ENCODE measurements at regions not wholly inside any gene's neighbourhood (a gene's known extent, or its start where the extent isn't known, plus 50 kb on each side); places are given as distances from the start of the nearest gene placed in this dataset.

GRCh38 chr1:79773385-79773784 is 766.9 kb upstream of the ADGRL4 start:
- H3K36me3 ChIP-seq, result no peaks in the 10 kb centered on the region
- no peaks in the 10 kb centered on the region for H3K27me3 ChIP-seq
- ATAC-seq (no peak), DNase-seq (no peak)
- no peaks in the 10 kb centered on the region for H3K9me3 ChIP-seq
- H3K4me1 ChIP-seq, result no peaks in the 10 kb centered on the region
- WGBS, 2 donors, result 79 to 82% methylated on average over 2 of the region's 2 CpGs
- H3K27ac ChIP-seq, result no peak overlapping the region
- TF ChIP-seq CTCF (IDR thresholded peaks at IDR 0.05), result no peak
- intact Hi-C loops (cut with DNase I), result no loop called here
- H3K4me3 ChIP-seq, result no peak overlapping the region

GRCh38 chr1:79762461-79762860 is 755.9 kb upstream of the ADGRL4 start:
- peaks cover 0 to 3% (median 0%) of the 10 kb centered on the region in 9 donors for H3K36me3 ChIP-seq
- H3K4me3 ChIP-seq, result no peak overlapping the region
- no peak for DNase-seq
- ATAC-seq, result no peak
- H3K27ac ChIP-seq, result no peak overlapping the region
- peaks cover 0 to 16% (median 0%) of the 10 kb centered on the region in 11 donors for H3K9me3 ChIP-seq
- no peaks in the 10 kb centered on the region for H3K4me1 ChIP-seq
- intact Hi-C loops (cut with DNase I), result no loop called here
- TF ChIP-seq CTCF (IDR thresholded peaks at IDR 0.05), result no peak
- H3K27me3 ChIP-seq, result no peaks in the 10 kb centered on the region

- H3K27ac ChIP-seq, result no peak overlapping the region
- no peak for TF ChIP-seq CTCF (IDR thresholded peaks at IDR 0.05)
- ATAC-seq, result no peak
- peaks cover 0 to 3% (median 0%) of the 10 kb centered on the region in 9 donors for H3K36me3 ChIP-seq
- peaks cover 0 to 16% (median 0%) of the 10 kb centered on the region in 11 donors for H3K9me3 ChIP-seq
- 53 to 71% methylated on average over 1 of the region's 1 CpG for WGBS, 2 donors
- intact Hi-C loops (cut with DNase I), result loop anchor here in 1 of 10 donors (2.0 kb wide), 1 partner anchor 164 kb away; no protein-coding TSS in a partner anchor
- no peak for DNase-seq
- H3K4me3 ChIP-seq, result no peak overlapping the region
- H3K27me3 ChIP-seq, result no peaks in the 10 kb centered on the region
- H3K4me1 ChIP-seq, result no peaks in the 10 kb centered on the region
Observed at GRCh38 chr1:79760531-79760930, 754.0 kb upstream of the ADGRL4 start.

GRCh38 chr1:79749607-79750006 is 743.1 kb upstream of the ADGRL4 start:
- no peaks in the 10 kb centered on the region for H3K27me3 ChIP-seq
- DNase-seq (no peak), ATAC-seq (no peak)
- no peaks in the 10 kb centered on the region for H3K9me3 ChIP-seq
- no peak overlapping the region for H3K4me3 ChIP-seq
- TF ChIP-seq CTCF (IDR thresholded peaks at IDR 0.05), result no peak
- H3K4me1 ChIP-seq, result no peaks in the 10 kb centered on the region
- 85 to 88% methylated on average over 2 of the region's 2 CpGs for WGBS, 2 donors
- intact Hi-C loops (cut with DNase I), result no loop called here
- H3K36me3 ChIP-seq, result no peaks in the 10 kb centered on the region
- no peak overlapping the region for H3K27ac ChIP-seq

- 95 to 96% methylated on average over 2 of the region's 2 CpGs for WGBS, 2 donors
- Histone ChIP-seq H3K36me3 (no peaks in the 10 kb centered on the region), H3K4me3 (no peak overlapping the region), H3K4me1 (no peaks in the 10 kb centered on the region), H3K27ac (no peak overlapping the region), H3K27me3 (no peaks in the 10 kb centered on the region), H3K9me3 (no peaks in the 10 kb centered on the region)
- TF ChIP-seq CTCF (IDR thresholded peaks at IDR 0.05), result no peak
- intact Hi-C loops (cut with DNase I), result no loop called here
- ATAC-seq, result no peak
- no peak for DNase-seq
Observed at GRCh38 chr1:79745929-79746328, 739.4 kb upstream of the ADGRL4 start.
